ENCODE measurements at regions not wholly inside any gene's neighbourhood (a gene's known extent, or its start where the extent isn't known, plus 50 kb on each side); places are given as distances from the start of the nearest gene placed in this dataset.

DNA sequence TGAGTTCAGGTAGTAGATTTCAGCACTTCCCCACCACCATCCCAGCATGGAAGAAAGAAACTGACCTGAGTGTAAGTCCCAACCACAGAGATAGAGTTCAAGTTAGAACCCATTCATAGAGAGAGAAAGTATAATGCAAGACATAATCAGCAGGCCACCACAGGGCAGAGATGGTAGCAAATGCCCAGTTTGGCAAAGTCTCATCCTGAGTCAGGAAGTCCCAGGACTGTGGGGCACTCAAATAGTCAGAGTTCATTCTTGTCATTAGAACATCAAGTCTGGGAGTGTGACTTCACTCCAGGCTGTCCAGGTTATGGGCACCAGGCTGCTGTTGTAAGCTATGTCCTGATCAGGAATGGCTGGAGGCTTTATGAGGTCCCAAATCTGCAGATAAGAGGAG is 72.0 kb upstream of the USP47 start:
- Histone ChIP-seq H4K20me1 (replicated peaks; ENCODE audit: control insufficient read depth, extremely low read depth, insufficient read depth, low read length) (no peaks in the 10 kb centered on the region), H3K4me1 (ENCODE audit: control insufficient read depth, extremely low read depth, insufficient read depth, low read length) (no peaks in the 10 kb centered on the region), H3K27me3 (ENCODE audit: control insufficient read depth in 2 of 2, insufficient read depth in 2 of 2, low read length in 2 of 2) (peaks cover 9 to 11% of the 10 kb centered on the region in 2 experiments), H3K9ac (replicated peaks; ENCODE audit: extremely low read depth, insufficient read depth, low read length) (no peak overlapping the region), H3K9me1 (replicated peaks; ENCODE audit: control insufficient read depth, extremely low read depth, insufficient read depth, low read length) (no peaks in the 10 kb centered on the region), H3K27ac (ENCODE audit: insufficient read depth, low read depth, low read length) (no peak overlapping the region), H3K9me3 (replicated peaks; ENCODE audit: control insufficient read depth, insufficient read depth, low read length) (no peaks in the 10 kb centered on the region), H3K4me3 (replicated peaks in 1 of 3; ENCODE audit: insufficient read depth in 1 of 3, low read depth in 1 of 3, low read length in 3 of 3) (no peak overlapping the region), H3K4me2 (ENCODE audit: insufficient read depth, low read length) (no peak overlapping the region), H3K79me2 (ENCODE audit: control insufficient read depth, insufficient read depth, low read length) (no peaks in the 10 kb centered on the region), H3K36me3 (ENCODE audit: control insufficient read depth in 2 of 2, extremely low read depth in 1 of 2, insufficient read depth in 2 of 2, low read length in 2 of 2) (no peaks in the 10 kb centered on the region), H2AFZ (ENCODE audit: low read depth, low read length) (no peak overlapping the region)
- POLR2A ChIA-PET = no interaction called here
- dilution Hi-C loops (cut with MboI; ENCODE audit: extremely low pct_ligation_motif_present, low sequenced_read_pairs) = no loop called here
- BruUV-seq (replicated peaks) = no TSS peak
- no peak for FAIRE-seq
- DNase-seq (ENCODE audit: low read depth, low spot score) = no peak
- no peak for TF ChIP-seq POLR2AphosphoS5 (IDR thresholded peaks at IDR 0.05; ENCODE audit: insufficient read depth, low read depth, low read length)
- TF ChIP-seq POLR2A (IDR thresholded peaks at IDR 0.05; ENCODE audit: low read depth, low read length) = no peak
- no peak for TF ChIP-seq MAX (IDR thresholded peaks at IDR 0.05; ENCODE audit: insufficient read depth, insufficient read length)
- TF ChIP-seq CTCF (IDR thresholded peaks at IDR 0.05; ENCODE audit: extremely low read depth in 1 of 2, insufficient read depth in 1 of 2, low read depth in 1 of 2, low read length in 2 of 2) = no peak
- TF ChIP-seq JUN (IDR thresholded peaks at IDR 0.05; ENCODE audit: borderline replicate concordance, insufficient read depth, insufficient read length, low read depth) = no peak
- no peak for TF ChIP-seq GATA2 (IDR thresholded peaks at IDR 0.05; ENCODE audit: insufficient read depth, insufficient read length, low read depth, low read length)
- no peak for TF ChIP-seq FOS (IDR thresholded peaks at IDR 0.05; ENCODE audit: borderline replicate concordance, insufficient read depth, low read length)
- TF ChIP-seq EZH2 (IDR thresholded peaks at IDR 0.05; ENCODE audit: borderline replicate concordance, low read depth, low read length, severe bottlenecking) = no peak
- no peak for TF ChIP-seq MYC (IDR thresholded peaks at IDR 0.05; ENCODE audit: low read depth, low read length)
- intact Hi-C loops (cut with micrococcal nuclease) = no loop called here
- CTCF ChIA-PET = interaction anchor here (1.1 kb wide), 1 partner anchor 16 kb away, joined by 3 read pairs; no protein-coding TSS in a partner anchor

Measured in endothelial cell of umbilical vein (primary cell).